ENCODE measurements at regions not wholly inside any gene's neighbourhood (a gene's known extent, or its start where the extent isn't known, plus 50 kb on each side); places are given as distances from the start of the nearest gene placed in this dataset.

DNA sequence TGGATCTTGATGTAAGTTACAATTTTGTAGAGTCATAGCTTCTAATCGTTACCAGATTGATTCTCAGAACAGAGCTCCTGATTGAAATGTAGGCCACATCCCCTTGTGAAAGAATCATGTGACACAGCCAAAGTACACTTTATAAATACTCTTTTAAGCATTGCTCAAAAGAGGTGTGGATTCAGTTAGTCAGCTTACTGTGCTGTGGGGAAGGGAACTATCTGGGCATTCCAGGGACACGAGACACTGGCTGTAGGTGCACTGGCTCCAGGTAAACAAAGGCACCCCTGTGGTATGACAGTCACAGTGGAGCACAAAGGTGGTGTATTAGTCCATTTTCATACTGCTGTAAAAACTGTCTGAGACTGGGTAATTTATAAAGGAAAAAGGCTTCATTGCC lies 222.8 kb downstream of the LIG4 start:
- Histone ChIP-seq H3K27ac (ENCODE audit: low read depth, low read length, poor library complexity, severe bottlenecking) (no peak overlapping the region), H3K27me3 (replicated peaks; ENCODE audit: insufficient read depth, low read depth, low read length, poor library complexity) (no peaks in the 10 kb centered on the region), H3K9me3 (ENCODE audit: low read depth, low read length, poor library complexity, severe bottlenecking) (no peaks in the 10 kb centered on the region), H3K36me3 (ENCODE audit: insufficient read depth, low read length, poor library complexity, severe bottlenecking) (no peaks in the 10 kb centered on the region), H3K4me1 (ENCODE audit: insufficient read depth, low read length, poor library complexity, severe bottlenecking) (no peaks in the 10 kb centered on the region), H3K4me3 (ENCODE audit: low read depth, low read length, poor library complexity, severe bottlenecking) (no peak overlapping the region)
- BruUV-seq (replicated peaks): no TSS peak
- POLR2A ChIA-PET (ENCODE audit: low non-redundant PET): no interaction called here
- intact Hi-C loops (cut with micrococcal nuclease; ENCODE audit: unreplicated experiment): no loop called here
- no peak for DNase-seq (ENCODE audit: low spot score)
- CTCF ChIA-PET: no interaction called here
- TF ChIP-seq, protein P1, sequence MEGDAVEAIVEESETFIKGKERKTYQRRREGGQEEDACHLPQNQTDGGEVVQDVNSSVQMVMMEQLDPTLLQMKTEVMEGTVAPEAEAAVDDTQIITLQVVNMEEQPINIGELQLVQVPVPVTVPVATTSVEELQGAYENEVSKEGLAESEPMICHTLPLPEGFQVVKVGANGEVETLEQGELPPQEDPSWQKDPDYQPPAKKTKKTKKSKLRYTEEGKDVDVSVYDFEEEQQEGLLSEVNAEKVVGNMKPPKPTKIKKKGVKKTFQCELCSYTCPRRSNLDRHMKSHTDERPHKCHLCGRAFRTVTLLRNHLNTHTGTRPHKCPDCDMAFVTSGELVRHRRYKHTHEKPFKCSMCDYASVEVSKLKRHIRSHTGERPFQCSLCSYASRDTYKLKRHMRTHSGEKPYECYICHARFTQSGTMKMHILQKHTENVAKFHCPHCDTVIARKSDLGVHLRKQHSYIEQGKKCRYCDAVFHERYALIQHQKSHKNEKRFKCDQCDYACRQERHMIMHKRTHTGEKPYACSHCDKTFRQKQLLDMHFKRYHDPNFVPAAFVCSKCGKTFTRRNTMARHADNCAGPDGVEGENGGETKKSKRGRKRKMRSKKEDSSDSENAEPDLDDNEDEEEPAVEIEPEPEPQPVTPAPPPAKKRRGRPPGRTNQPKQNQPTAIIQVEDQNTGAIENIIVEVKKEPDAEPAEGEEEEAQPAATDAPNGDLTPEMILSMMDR (conservative IDR thresholded peaks at IDR 0.05; ENCODE audit: low read depth, low read length): no peak
- no peak for TF ChIP-seq EZH2 (IDR thresholded peaks at IDR 0.05; ENCODE audit: borderline replicate concordance, low read depth, low read length, poor library complexity, severe bottlenecking)

DNA sequence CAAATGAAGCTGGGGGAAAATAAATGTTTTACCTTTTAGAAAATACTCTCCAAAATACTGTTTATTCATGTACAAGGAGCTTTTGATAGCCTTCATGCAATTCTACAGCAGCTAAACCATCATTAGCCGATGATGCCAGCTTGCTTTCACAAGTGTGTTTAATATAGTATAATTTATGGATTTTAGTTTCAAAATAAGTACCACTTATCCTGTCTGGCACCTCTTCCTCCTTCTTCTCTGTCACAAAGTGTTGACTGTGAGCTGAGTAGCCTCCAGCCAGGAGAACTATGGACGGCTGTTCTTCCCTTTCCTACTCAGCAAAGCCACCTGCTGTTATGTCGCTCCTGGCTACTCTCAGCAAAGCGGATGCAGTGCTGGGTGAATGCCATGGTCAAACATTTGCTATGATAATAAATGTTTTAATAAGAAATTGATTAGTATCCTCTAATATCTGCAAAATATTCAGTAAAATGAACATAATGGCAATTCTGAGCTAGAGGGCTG lies 238.2 kb downstream of the LIG4 start:
- no peak overlapping the region for H3K27ac ChIP-seq (ENCODE audit: low read depth, low read length, poor library complexity, severe bottlenecking)
- POLR2A ChIA-PET (ENCODE audit: low non-redundant PET): no interaction called here
- no TSS peak for BruUV-seq (replicated peaks)
- DNase-seq (ENCODE audit: low spot score): no peak
- no peak for TF ChIP-seq EZH2 (IDR thresholded peaks at IDR 0.05; ENCODE audit: borderline replicate concordance, low read depth, low read length, poor library complexity, severe bottlenecking)
- TF ChIP-seq, protein P1 (conservative IDR thresholded peaks at IDR 0.05; ENCODE audit: low read depth, low read length): no peak
- no peaks in the 10 kb centered on the region for H3K4me1 ChIP-seq (ENCODE audit: insufficient read depth, low read length, poor library complexity, severe bottlenecking)
- intact Hi-C loops (cut with micrococcal nuclease; ENCODE audit: unreplicated experiment): no loop called here
- no peak overlapping the region for H3K4me3 ChIP-seq (ENCODE audit: low read depth, low read length, poor library complexity, severe bottlenecking)
- CTCF ChIA-PET: no interaction called here
- H3K9me3 ChIP-seq (ENCODE audit: low read depth, low read length, poor library complexity, severe bottlenecking): no peaks in the 10 kb centered on the region
- H3K36me3 ChIP-seq (ENCODE audit: insufficient read depth, low read length, poor library complexity, severe bottlenecking): no peaks in the 10 kb centered on the region
- H3K27me3 ChIP-seq (replicated peaks; ENCODE audit: insufficient read depth, low read depth, low read length, poor library complexity): no peaks in the 10 kb centered on the region

DNA sequence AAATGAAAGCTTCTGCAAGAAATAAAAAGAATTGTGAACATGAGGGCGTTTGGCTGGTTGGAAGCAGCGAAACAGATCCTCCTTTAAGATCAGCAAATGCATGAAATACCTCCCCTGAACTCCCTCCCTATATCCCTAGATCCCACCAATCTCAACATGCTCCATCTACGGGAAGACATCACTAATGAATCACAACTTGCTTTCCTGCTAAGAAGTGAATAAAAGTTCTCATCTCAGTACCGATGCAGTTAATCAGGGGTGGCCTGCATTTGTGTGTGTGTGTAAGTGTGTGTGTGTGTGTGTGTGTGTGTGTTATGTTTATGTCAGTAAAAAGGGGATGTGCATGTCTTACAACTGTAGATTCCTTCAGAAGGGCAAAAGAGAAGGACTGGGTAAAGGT lies 238.7 kb downstream of the LIG4 start:
- no peak for TF ChIP-seq EZH2 (IDR thresholded peaks at IDR 0.05; ENCODE audit: borderline replicate concordance, low read depth, low read length, poor library complexity, severe bottlenecking)
- TF ChIP-seq, protein P1 (conservative IDR thresholded peaks at IDR 0.05; ENCODE audit: low read depth, low read length): no peak
- H3K9me3 ChIP-seq (ENCODE audit: low read depth, low read length, poor library complexity, severe bottlenecking): no peaks in the 10 kb centered on the region
- H3K36me3 ChIP-seq (ENCODE audit: insufficient read depth, low read length, poor library complexity, severe bottlenecking): no peaks in the 10 kb centered on the region
- BruUV-seq (replicated peaks): no TSS peak
- no peaks in the 10 kb centered on the region for H3K27me3 ChIP-seq (replicated peaks; ENCODE audit: insufficient read depth, low read depth, low read length, poor library complexity)
- H3K4me3 ChIP-seq (ENCODE audit: low read depth, low read length, poor library complexity, severe bottlenecking): no peak overlapping the region
- H3K27ac ChIP-seq (ENCODE audit: low read depth, low read length, poor library complexity, severe bottlenecking): no peak overlapping the region
- DNase-seq (ENCODE audit: low spot score): no peak
- intact Hi-C loops (cut with micrococcal nuclease; ENCODE audit: unreplicated experiment): no loop called here
- CTCF ChIA-PET: no interaction called here
- H3K4me1 ChIP-seq (ENCODE audit: insufficient read depth, low read length, poor library complexity, severe bottlenecking): no peaks in the 10 kb centered on the region
- POLR2A ChIA-PET (ENCODE audit: low non-redundant PET): no interaction called here

All from A673 (cell line).